Panc1 (cell line): ENCODE measurements at regions not wholly inside any gene's neighbourhood (a gene's known extent, or its start where the extent isn't known, plus 50 kb on each side); places are given as distances from the start of the nearest gene placed in this dataset.

Experiments used
- ATAC-seq: fragments of 200-7000 bp; cut with Tn5 transposase; 2 replicates; pipeline ENCODE4 v1.9.1; 2020; ENCODE audit warnings: mild to moderate bottlenecking, moderate library complexity
- BruUV-seq: library from RNA; stranded (reverse); fragments of 400-500 nt; replicated peaks from 2 replicates; lab custom pipeline; 2021; lab: Mats Ljungman, UMichigan
- CTCF ChIA-PET: fragments of 300-600 bp; sonication (Branson Sonifier 250); formaldehyde crosslinking; loops from one replicate; lab custom pipeline; 2022; ENCODE audit warnings: antibody characterized with exemption; lab: Charles Lee
- POLR2A ChIA-PET: fragments of 300-600 bp; sonication (Branson Sonifier 250); formaldehyde crosslinking; loops from one replicate; lab custom pipeline; 2022; ENCODE audit warnings: antibody characterized with exemption; lab: Charles Lee
- DNase-seq: peaks from one replicate; pipeline ENCODE4 v3.0.0-alpha.2; 2010; ENCODE audit warnings: low read depth, low spot score
- H3K27ac ChIP-seq: 2 replicates; pipeline ENCODE4 v1.5.1; 2011; ENCODE audit warnings: mild to moderate bottlenecking, low read length, inconsistent platforms
- H3K27me3 ChIP-seq: fragments of 200-500 bp; sonication (Bioruptor generic); 2 replicates; pipeline ENCODE4 v1.6.0; 2014; ENCODE audit warnings: low read length, inconsistent platforms; ENCODE audit not compliant: control insufficient read depth, insufficient read depth
- H3K36me3 ChIP-seq: fragments of 200-500 bp; sonication (Bioruptor generic); 2 replicates; pipeline ENCODE4 v1.5.1; 2014; ENCODE audit warnings: inconsistent platforms, mild to moderate bottlenecking, low read length, moderate library complexity; ENCODE audit not compliant: control insufficient read depth, insufficient read depth
- H3K4me1 ChIP-seq: 2 replicates; pipeline ENCODE4 v1.5.1; 2011; ENCODE audit warnings: inconsistent platforms, mild to moderate bottlenecking, low read length, moderate library complexity; ENCODE audit not compliant: control insufficient read depth, insufficient read depth
- H3K4me3 ChIP-seq, 2 experiments: 2 replicates each; pipeline ENCODE4 v1.5.1; 2011 to 2012; ENCODE audit warnings: low read depth in 2 of 2, low read length in 2 of 2, mild to moderate bottlenecking in 2 of 2, inconsistent platforms in 1 of 2, moderate library complexity in 1 of 2
- H3K9me3 ChIP-seq: fragments of 200-500 bp; sonication (Bioruptor generic); 2 replicates; pipeline ENCODE4 v1.5.1; 2014; ENCODE audit warnings: low read depth, mild to moderate bottlenecking, inconsistent platforms, low read length, moderate library complexity; ENCODE audit not compliant: control insufficient read depth, insufficient read depth
- CTCF ChIP-seq: fragments of 450-650 bp; IDR thresholded peaks from 2 replicates; pipeline ENCODE4 v1.5.1; 2017; ENCODE audit warnings: mild to moderate bottlenecking
- POLR2AphosphoS5 ChIP-seq: IDR thresholded peaks from 2 replicates; pipeline ENCODE4 v1.6.1; 2012; ENCODE audit warnings: mild to moderate bottlenecking, low read depth, low read length, moderate library complexity
- REST ChIP-seq, 2 experiments: IDR thresholded peaks; 2 replicates each; pipeline ENCODE4 v1.6.1; 2011 to 2012; ENCODE audit warnings: low read depth in 2 of 2, control low read depth in 1 of 2, low read length in 1 of 2, mild to moderate bottlenecking in 1 of 2, moderate library complexity in 1 of 2; ENCODE audit not compliant: insufficient read depth in 1 of 2
- SIN3A ChIP-seq: IDR thresholded peaks from 2 replicates; pipeline ENCODE4 v1.6.1; 2012; ENCODE audit warnings: low read depth, mild to moderate bottlenecking, low read length, moderate library complexity, borderline replicate concordance; ENCODE audit not compliant: insufficient read depth
- TCF7L2 ChIP-seq: IDR thresholded peaks from 2 replicates; pipeline ENCODE4 v1.6.1; 2011; ENCODE audit warnings: mild to moderate bottlenecking, low read depth, low read length, inconsistent platforms
- in situ Hi-C: cut with HindIII; loops from 2 replicates; pipeline ENCODE4 v1.10.0; 2016; ENCODE audit warnings: low sequenced_read_pairs, low pct_unique_long_range_greater_than_20kb
- intact Hi-C: fragments of 100-400 bp; cut with micrococcal nuclease; formaldehyde crosslinking; loops from one replicate; pipeline ENCODE4 v1.10.0; 2022; ENCODE audit not compliant: unreplicated experiment

DNA sequence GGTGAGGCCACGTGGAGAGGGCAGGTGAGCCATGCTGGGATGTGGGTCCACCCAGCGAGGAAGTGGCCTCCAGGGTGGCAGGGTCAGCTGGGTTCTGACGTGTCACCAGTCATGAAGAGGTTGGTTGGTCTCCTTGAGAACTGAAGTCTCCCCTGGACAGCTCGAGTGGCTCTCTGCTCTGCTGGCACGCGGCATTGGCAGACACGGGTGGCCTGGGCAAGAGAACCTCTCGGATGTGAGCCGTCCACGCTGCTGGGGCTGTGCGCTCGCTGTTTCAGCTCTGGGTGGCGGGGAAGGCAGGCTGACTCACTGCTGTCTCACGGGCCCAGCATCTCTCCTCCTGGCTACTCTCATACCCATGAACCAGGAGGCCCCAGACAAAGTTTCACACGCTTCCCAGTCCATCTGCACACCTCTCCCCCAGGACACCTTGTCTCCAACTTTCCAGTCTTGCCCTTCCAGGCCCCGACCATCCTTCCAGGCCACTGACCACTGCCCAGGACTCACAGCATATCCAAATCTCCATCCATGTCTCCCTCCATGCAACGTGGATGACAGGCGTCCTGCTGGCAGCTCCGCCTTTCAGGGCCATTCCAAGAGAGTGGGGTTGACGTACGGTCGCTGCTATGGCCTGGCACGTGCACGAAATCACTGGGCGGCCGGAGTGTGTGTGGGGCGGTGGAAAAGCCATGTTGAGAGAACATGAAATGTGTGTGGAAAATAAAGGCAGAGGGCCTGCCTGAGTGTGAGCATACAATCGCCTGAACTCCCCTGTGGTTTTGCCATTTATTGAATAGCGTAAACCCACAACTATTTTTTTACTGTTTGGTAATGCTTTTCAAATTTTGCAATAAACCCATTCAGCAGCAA is 145.0 kb upstream of the COL5A1 start:
- POLR2A ChIA-PET = no interaction called here

More for the DNA sequence above, 145.0 kb upstream of the COL5A1 start:
- no peak overlapping the region for H3K4me3 ChIP-seq
- CTCF ChIA-PET = no interaction called here
- DNase-seq = no peak
- no TSS peak for BruUV-seq
- ATAC-seq = no peak
- TF ChIP-seq CTCF (no peak), SIN3A (no peak), TCF7L2 (no peak), REST (IDR thresholded peaks at IDR 0.05; ENCODE audit: insufficient read depth in 1 of 2, low read depth in 2 of 2, low read length in 1 of 2) (no peak), POLR2AphosphoS5 (no peak)
- no peaks in the 10 kb centered on the region for H3K9me3 ChIP-seq
- intact Hi-C loops (no loop called here), in situ Hi-C loops (no loop called here)
- no peaks in the 10 kb centered on the region for H3K4me1 ChIP-seq
- no peaks in the 10 kb centered on the region for H3K27me3 ChIP-seq
- H3K36me3 ChIP-seq = no peaks in the 10 kb centered on the region
- no peak overlapping the region for H3K27ac ChIP-seq
